ENCODE measurements at regions not wholly inside any gene's neighbourhood (a gene's known extent, or its start where the extent isn't known, plus 50 kb on each side); places are given as distances from the start of the nearest gene placed in this dataset.

DNA sequence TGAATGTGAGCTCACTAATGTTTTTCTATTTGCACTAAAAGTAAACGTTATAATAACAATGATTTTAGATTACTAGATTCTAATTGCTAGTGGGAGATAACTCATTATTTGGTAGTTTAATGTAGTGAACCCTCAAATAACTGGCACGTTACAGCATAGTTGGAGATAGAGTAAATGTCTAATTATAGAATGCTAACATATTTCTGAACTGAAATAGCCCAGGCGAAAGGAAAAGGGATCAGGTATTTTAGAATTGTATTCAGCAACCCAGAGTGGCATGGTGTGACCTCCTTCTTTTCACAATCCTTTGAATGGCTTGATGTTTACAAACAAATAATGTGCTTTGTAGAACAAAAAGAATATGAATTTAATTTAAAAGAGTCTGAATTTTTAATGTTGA lies 1221.2 kb downstream of the CDH8 start:
- TF ChIP-seq EZH2 (IDR thresholded peaks at IDR 0.05; ENCODE audit: insufficient read depth, poor library complexity, severe bottlenecking) (no peak), EZH2phosphoT487 (IDR thresholded peaks at IDR 0.05; ENCODE audit: insufficient read depth, low read depth) (no peak)
